Activated effector memory CD4-positive, alpha-beta T cell treated with Interleukin-2 at 50 U/mL for 16 hours (primary cell): ENCODE measurements at regions not wholly inside any gene's neighbourhood (a gene's known extent, or its start where the extent isn't known, plus 50 kb on each side); places are given as distances from the start of the nearest gene placed in this dataset.

Source experiments
- DNase-seq: peaks from one replicate; pipeline ENCODE4 v3.0.0-alpha.2; 2020

GRCh38 chr4:80145739-80146138 is 51.6 kb upstream of the PRDM8 start:
- no peak for DNase-seq

GRCh38 chr4:80144676-80145470 is 52.4 kb upstream of the PRDM8 start:
- DNase-seq, result no peak

GRCh38 chr4:80143307-80143679 is 54.0 kb upstream of the PRDM8 start:
- no peak for DNase-seq

- no peak for DNase-seq
These were observed 54.7 kb upstream of the PRDM8 start for GRCh38 chr4:80142394-80143306.

GRCh38 chr4:80141543-80141942 is 55.8 kb upstream of the PRDM8 start:
- no peak for DNase-seq

GRCh38 chr4:80140194-80140593 is 57.1 kb upstream of the PRDM8 start:
- DNase-seq, result no peak

- no peak for DNase-seq
These were observed 57.6 kb upstream of the PRDM8 start for GRCh38 chr4:80139671-80140070.

- DNase-seq, result peak; percentile 42
These were observed 58.5 kb upstream of the PRDM8 start for GRCh38 chr4:80138551-80139538.

GRCh38 chr4:80137631-80138030 is 59.7 kb upstream of the PRDM8 start:
- no peak for DNase-seq

GRCh38 chr4:80136270-80136669 is 61.0 kb upstream of the PRDM8 start:
- DNase-seq, result no peak

GRCh38 chr4:80135702-80136058 is 61.6 kb upstream of the PRDM8 start:
- DNase-seq, result no peak

GRCh38 chr4:80134936-80135701 is 62.1 kb upstream of the ANTXR2 start:
- DNase-seq, result no peak

- DNase-seq, result no peak
These were observed 60.3 kb upstream of the ANTXR2 start for GRCh38 chr4:80133240-80133783.

- DNase-seq, result no peak
These were observed 56.8 kb upstream of the ANTXR2 start for GRCh38 chr4:80129785-80130184.

- no peak for DNase-seq
These were observed 55.9 kb upstream of the ANTXR2 start for GRCh38 chr4:80128941-80129340.

GRCh38 chr4:80127870-80128419 is 54.9 kb upstream of the ANTXR2 start:
- DNase-seq, result no peak

- DNase-seq, result no peak
These were observed 53.4 kb upstream of the ANTXR2 start for GRCh38 chr4:80126435-80126834.

- peak; percentile 3 for DNase-seq
These were observed 52.5 kb upstream of the ANTXR2 start for GRCh38 chr4:80125252-80126177.

GRCh38 chr4:80124246-80125211 is 51.5 kb upstream of the ANTXR2 start:
- DNase-seq, result no peak
